ENCODE measurements at regions not wholly inside any gene's neighbourhood (a gene's known extent, or its start where the extent isn't known, plus 50 kb on each side); places are given as distances from the start of the nearest gene placed in this dataset.
"Not testable (repeated sequence)": the region's sequence is repeated elsewhere in the genome, so short reads cannot be mapped to it uniquely, and the experiment has no call there.

- not testable (repeated sequence) for DNase-seq
Observed at GRCh38 chr6:12633746-12634145, 82.8 kb upstream of the PHACTR1 start.

DNA sequence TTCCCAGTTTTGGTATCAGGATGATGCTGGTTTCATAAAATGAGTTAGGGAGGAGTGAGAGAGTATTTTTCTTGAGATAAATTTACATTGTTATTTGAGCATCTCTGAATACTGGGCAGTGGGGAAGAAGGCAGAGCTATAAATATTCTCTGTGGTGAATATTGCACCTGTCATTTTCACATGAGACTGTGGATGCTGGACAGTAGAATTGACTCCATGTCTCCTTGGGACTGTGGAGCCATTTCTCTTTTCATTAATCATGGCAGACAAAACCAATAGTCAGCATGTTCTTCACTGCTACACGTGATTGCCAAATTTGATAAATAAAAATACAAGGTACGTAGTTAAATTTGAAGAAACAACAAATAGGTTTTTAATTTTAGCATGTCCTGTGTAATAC, 81.2 kb upstream of the PHACTR1 start:
- DNase-seq = no peak

DNA sequence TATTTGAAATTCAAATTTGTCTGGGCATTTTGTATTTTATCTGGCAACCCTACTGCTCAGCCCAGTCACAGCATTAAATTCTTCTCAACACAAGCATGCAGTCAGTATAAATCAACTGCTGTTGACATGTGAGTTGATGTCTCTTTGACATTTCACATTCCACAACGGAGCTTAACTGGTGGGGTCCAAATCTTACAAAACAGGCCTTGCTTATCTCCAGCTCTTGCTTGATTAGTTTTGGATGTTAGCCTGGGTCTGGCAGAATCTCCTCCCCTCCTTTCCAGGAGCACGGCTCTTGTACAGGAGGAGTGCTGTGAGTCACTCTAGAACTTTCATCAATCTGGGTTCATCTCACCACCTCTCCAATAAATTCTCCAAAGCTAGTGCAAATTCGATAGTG, 80.8 kb upstream of the PHACTR1 start:
- DNase-seq = no peak

DNA sequence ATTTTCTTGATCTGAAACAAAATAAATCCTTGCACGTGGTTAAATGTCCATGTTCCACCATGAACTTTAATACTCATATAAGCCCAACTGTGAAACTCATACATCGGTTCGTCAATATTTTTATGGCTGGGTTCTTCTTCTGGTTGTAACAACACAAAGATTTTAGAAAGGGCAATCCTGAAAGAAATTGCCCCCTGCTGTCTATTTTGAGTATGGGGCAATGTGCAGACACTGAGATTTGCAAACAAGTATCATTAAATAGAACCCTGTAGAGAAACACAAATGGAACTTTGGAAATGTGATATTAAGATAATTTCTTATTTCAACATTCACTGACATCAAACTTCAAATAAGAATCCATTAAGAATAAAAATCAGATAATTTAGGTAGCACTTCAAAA, 80.2 kb upstream of the PHACTR1 start:
- no peak for DNase-seq

- peak; percentile 63 for DNase-seq
Observed at GRCh38 chr6:12637960-12638641, 78.5 kb upstream of the PHACTR1 start.

DNA sequence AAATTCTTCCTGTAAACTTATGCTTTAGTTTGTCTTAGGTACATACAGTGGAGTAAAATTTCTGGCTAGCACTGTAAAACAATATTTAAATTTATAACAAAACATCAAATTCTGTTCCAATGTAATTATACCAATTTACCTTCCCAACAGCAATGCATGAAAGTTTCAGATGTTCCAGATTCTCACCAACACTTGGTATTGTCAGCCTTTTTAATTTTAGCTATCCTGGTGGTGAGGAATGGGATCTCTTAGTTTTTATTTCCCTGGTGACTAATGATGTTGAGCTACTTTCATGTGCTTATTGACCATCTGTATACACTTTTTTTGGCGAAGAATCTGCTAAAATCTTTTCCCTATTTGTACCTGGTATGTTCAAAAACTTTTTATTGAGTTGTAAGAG, 76.1 kb upstream of the PHACTR1 start:
- DNase-seq = no peak

GRCh38 chr6:12641785-12642184, 74.8 kb upstream of the PHACTR1 start:
- DNase-seq = not testable (repeated sequence)

- no peak for DNase-seq
Observed at GRCh38 chr6:12645941-12646340, 70.6 kb upstream of the PHACTR1 start.

GRCh38 chr6:12648171-12648570, 68.4 kb upstream of the PHACTR1 start:
- DNase-seq = no peak

DNA sequence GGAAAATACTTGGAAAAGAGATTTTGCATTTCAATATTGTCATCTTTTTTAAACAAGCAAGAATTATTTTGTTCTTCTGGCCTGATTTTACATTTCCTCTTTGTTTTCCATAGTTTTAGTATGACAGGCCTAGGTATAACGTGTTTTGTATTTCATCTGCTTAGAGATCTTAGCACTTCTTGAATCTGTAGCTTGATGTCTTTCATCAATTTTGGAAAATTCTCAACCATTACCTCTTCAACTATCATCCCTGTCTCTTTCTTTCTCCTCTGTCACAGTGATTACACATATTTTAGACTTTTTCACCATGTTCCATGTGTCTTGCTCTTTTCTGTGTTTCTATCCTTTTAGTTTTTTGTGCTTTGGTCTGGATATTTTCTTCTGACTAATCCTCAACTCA, 67.2 kb upstream of the PHACTR1 start:
- no peak for DNase-seq

DNA sequence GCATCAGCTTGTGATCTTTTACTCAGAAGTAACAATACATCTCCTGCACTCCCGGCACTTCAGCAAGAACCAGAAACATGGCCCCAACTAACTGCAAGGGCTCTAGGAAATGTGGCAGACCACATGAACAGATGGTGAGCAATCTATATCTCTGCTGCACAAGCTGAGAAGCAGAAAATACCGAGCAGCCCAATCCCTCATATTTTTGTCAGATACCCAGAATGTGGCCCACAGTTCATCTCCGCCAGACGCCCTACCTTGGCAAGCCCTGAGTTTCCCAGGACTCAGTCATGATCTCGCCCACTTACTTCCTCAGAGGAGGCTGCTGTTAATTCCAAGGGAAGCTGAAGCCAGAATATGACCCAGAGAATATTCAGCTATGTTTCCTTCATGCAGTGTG, 63.1 kb upstream of the PHACTR1 start:
- DNase-seq = no peak

DNA sequence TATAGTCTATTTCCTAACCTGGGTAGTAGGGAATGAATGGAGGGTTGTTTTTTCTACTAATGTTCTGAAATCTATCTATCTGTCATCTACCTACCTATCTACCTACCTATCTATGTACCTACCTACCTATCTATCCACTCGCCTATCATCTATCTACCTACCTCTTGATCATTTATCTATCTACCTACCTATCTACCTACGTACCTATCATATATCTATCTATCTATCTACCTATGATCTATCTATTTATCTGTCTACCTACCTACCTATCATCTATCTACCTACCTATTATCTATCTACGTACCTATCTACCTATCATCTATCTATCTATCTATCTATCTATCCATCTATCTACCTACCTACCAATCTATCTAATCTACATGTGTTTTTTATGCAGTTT, 62.5 kb upstream of the PHACTR1 start:
- DNase-seq = no peak

DNA sequence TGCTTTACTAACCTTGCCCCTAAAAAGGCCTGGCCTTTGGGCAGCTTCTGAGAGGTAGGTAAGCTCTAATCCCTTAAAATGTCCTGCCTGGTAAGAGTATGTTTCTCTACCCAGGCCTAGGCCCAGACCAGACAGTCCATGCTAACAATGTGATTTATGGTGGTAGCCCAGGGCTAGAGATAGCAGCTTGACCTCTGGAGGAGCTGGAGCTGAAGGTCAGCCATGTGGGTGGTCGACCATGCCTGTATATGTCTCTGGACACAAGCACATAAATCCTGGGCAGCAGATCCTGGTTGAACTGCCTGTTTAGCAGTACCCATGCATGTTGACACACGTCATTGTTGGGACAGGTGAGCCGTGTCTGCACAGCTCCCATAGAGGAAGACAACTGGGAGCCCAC, 62.1 kb upstream of the PHACTR1 start:
- no peak for DNase-seq

- no peak for DNase-seq
Observed at GRCh38 chr6:12656906-12657305, 59.7 kb upstream of the PHACTR1 start.

GRCh38 chr6:12657884-12658283, 58.7 kb upstream of the PHACTR1 start:
- no peak for DNase-seq

DNA sequence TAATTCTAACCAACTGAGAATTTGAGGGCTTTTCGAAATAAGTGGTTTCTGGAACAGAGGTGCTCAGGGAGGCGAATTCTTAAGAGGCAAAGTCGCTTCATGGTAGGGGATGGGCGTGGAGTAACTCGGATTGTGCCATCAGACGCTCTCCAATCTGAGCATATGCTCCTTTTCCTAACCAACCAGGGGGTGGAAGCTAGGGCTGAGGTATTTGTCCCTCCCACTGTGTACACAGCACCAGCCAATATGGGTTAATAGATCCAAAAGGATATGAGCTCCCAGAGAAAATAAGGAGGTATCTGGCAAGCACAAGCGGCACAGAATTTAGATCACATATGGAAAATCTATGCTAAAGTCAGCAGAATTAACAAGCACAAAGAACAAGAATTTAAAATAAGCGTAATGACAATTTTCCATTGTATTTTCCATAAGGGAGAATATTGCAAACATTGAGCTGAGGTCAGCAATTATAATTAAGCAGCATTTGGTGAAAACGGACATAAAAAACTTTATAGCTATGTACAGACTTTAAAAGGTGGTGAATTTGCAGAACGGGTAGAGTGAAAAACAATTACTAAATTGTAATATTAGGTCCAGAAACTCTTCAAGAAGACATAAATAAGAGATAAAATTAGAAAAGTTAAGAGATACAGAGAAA, 55.0 kb upstream of the PHACTR1 start:
- DNase-seq = no peak

Data from activated CD8-positive, alpha-beta memory T cell treated with anti-CD3 and anti-CD28 coated beads, Interleukin-2, amount 50 U/mL, for 48 hours (primary cell).